ENCODE measurements at regions not wholly inside any gene's neighbourhood (a gene's known extent, or its start where the extent isn't known, plus 50 kb on each side); places are given as distances from the start of the nearest gene placed in this dataset.

DNA sequence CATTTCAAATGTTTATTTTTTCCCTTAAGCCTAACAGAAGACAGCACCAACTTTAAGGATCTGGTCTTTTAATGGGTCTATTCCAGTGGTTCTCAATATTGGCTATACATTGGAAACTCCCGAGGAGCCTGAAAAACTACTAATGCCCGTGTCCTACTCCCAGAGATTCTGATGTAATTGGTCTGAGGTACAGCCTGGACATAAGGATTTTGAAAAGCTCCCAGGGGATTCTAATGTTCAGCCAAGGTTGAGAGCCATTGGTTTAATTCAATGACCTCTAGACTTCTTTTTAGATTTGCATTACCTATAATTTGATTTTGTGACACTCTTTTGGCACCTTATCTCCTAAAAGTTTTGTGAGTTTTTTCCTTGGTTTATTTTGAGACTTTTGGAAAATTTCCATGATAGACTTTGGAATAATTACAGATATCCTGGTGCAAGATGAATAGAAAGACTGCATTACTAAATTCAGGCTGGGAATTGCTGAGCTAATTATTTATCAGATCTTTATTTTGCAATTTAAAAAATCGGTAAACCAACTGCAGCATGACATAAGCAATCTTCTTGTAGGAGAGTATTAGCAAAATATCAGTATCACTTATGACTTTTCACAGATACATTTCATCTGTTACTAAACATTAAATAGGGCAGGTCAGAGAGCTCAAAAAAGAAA, 91.5 kb upstream of the ELL2 start:
- Mint-ChIP-seq H3K36me3 (ENCODE audit: low read depth) (no peaks in the 10 kb centered on the region), H3K27ac (ENCODE audit: unreplicated experiment) (no peak overlapping the region), H3K4me1 (no peaks in the 10 kb centered on the region), H3K4me3 (no peak overlapping the region), H3K27me3 (ENCODE audit: low read depth) (no peaks in the 10 kb centered on the region), H3K9me3 (no peaks in the 10 kb centered on the region)
- TF ChIP-seq, protein P1, sequence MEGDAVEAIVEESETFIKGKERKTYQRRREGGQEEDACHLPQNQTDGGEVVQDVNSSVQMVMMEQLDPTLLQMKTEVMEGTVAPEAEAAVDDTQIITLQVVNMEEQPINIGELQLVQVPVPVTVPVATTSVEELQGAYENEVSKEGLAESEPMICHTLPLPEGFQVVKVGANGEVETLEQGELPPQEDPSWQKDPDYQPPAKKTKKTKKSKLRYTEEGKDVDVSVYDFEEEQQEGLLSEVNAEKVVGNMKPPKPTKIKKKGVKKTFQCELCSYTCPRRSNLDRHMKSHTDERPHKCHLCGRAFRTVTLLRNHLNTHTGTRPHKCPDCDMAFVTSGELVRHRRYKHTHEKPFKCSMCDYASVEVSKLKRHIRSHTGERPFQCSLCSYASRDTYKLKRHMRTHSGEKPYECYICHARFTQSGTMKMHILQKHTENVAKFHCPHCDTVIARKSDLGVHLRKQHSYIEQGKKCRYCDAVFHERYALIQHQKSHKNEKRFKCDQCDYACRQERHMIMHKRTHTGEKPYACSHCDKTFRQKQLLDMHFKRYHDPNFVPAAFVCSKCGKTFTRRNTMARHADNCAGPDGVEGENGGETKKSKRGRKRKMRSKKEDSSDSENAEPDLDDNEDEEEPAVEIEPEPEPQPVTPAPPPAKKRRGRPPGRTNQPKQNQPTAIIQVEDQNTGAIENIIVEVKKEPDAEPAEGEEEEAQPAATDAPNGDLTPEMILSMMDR (conservative IDR thresholded peaks at IDR 0.05), result no peak
- no peak for DNase-seq (ENCODE audit: low read depth, low spot score)

DNA sequence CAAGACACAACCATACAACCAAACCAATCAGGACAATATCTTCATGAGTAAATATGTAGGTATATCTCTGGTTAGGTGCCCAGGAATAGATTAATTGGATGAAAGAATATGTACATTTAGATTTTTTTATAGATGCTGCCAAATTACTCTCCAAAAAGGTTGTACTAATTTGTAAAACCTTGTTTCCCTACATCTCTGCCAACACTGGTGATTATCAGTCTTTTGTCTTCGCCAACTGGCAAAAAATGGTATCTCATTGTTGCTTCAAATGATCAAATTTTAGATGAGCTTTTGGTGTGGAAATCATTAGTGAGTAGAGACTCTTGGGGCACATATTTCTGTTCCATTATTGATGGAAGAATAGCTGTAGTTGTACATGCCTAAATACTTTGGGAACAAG, 90.7 kb upstream of the ELL2 start:
- H3K27me3 Mint-ChIP-seq (ENCODE audit: low read depth), result no peaks in the 10 kb centered on the region
- H3K4me3 Mint-ChIP-seq, result no peak overlapping the region
- no peak overlapping the region for H3K27ac Mint-ChIP-seq (ENCODE audit: unreplicated experiment)
- DNase-seq (ENCODE audit: low read depth, low spot score), result no peak
- no peaks in the 10 kb centered on the region for H3K36me3 Mint-ChIP-seq (ENCODE audit: low read depth)
- no peaks in the 10 kb centered on the region for H3K4me1 Mint-ChIP-seq
- TF ChIP-seq, protein P1 (conservative IDR thresholded peaks at IDR 0.05), result no peak
- no peaks in the 10 kb centered on the region for H3K9me3 Mint-ChIP-seq

DNA sequence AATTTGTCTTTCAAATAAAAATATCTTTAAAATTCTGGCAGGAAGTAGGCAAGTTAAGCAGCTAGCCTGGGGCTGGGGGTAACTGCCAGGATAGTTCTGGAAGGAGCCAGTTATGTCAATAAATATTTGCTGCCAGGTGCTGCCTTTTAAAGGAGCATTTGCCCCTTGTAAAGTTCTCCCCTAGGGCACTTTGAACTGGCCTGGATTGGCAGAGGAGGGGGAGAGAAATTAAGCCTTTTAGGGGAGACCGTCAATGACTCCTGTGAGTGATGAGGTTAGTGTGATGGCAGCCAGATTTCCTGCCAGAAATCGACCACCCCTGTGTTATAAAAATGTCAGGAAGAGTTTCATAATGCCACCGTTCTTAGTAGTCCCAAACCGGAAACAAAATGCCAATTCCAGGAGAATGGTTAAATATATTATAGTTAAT, 89.8 kb upstream of the ELL2 start:
- Mint-ChIP-seq H3K4me3 (no peak overlapping the region), H3K4me1 (no peaks in the 10 kb centered on the region), H3K36me3 (ENCODE audit: low read depth) (no peaks in the 10 kb centered on the region), H3K27ac (ENCODE audit: unreplicated experiment) (no peak overlapping the region), H3K27me3 (ENCODE audit: low read depth) (no peaks in the 10 kb centered on the region), H3K9me3 (no peaks in the 10 kb centered on the region)
- TF ChIP-seq, protein P1 (conservative IDR thresholded peaks at IDR 0.05), result no peak
- DNase-seq (ENCODE audit: low read depth, low spot score), result no peak

DNA sequence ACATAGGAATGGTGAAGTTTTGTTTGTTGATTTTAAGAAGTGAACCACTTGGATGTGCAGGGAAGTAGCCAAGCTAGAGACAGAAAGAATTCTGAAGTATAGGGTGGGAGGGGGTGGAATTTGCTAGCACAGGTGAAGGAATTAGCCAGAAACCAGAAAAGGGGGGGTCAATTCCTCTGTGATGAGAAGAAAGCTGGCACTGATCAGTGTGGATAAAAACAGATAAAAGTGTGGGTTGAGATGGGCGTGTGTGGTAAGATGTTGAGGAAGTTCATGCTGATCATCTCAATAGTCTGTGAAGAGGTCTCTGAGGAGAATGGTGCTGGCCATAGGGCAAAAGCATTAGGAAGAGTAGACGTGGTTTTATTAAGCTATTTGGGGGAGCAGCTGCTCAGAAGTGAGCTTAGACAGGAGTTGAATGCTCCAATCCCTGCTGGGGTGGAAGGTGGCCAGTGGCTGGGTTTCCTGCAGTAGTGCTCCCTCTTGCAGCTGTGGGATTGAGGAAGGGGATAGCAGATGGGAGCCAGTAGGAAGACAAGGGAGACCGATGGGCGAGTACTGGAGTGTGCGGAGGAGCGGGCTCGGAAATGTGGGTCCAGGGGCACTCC, 88.7 kb upstream of the ELL2 start:
- Mint-ChIP-seq H3K27me3 (ENCODE audit: low read depth) (no peaks in the 10 kb centered on the region), H3K36me3 (ENCODE audit: low read depth) (no peaks in the 10 kb centered on the region), H3K4me3 (no peak overlapping the region), H3K9me3 (no peaks in the 10 kb centered on the region), H3K4me1 (no peaks in the 10 kb centered on the region), H3K27ac (ENCODE audit: unreplicated experiment) (no peak overlapping the region)
- DNase-seq (ENCODE audit: low read depth, low spot score), result no peak
- TF ChIP-seq, protein P1 (conservative IDR thresholded peaks at IDR 0.05), result no peak

DNA sequence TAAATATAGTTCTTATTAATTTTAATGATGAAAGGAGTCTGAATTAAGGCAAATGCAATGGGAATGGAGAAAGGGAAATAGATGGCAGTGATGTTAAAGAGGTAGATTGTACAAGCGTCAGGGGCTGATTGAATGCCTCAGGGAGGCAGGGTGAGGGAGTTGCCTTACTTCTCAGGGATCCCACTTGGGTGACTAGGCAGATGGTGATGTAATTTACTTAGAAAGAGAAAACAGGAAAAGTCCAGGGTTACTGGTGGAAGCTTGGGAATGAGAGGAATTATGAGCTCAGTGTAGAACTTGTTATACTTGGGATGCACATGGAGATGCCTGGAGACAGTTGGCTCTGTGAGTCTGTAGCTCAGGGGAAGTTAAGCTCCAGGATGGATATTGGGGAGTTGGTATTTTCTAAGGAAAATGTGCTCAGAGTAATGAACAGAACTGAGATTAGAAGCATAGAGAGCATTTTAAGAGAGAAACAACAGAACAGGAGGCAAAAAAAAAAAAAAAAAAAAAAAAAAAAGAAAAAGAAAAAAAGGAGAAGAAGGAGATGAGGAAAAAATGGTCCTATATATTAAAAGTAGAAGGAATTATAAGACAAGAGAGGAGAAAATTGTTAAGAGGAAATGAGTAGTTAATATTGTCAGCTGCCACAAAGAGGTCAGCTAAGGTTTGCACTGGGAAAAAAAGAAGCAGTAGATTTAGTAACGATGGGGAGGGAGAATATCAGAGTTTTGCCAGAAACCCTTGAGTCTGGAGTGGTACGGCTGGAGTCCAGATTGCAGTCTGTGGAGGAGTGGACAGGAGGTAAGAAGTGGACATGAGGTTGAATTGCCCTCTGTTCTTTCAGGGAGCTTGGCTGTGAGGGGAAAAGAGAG, 88.0 kb upstream of the ELL2 start:
- no peaks in the 10 kb centered on the region for H3K36me3 Mint-ChIP-seq (ENCODE audit: low read depth)
- no peak for DNase-seq (ENCODE audit: low read depth, low spot score)
- H3K4me1 Mint-ChIP-seq, result no peaks in the 10 kb centered on the region
- H3K27me3 Mint-ChIP-seq (ENCODE audit: low read depth), result no peaks in the 10 kb centered on the region
- TF ChIP-seq, protein P1 (conservative IDR thresholded peaks at IDR 0.05), result no peak
- no peak overlapping the region for H3K4me3 Mint-ChIP-seq
- no peaks in the 10 kb centered on the region for H3K9me3 Mint-ChIP-seq
- no peak overlapping the region for H3K27ac Mint-ChIP-seq (ENCODE audit: unreplicated experiment)

Data from neural crest cell (in vitro differentiated cells).